Sigmoid colon (tissue), 4 donors: ENCODE measurements at regions not wholly inside any gene's neighbourhood (a gene's known extent, or its start where the extent isn't known, plus 50 kb on each side); places are given as distances from the start of the nearest gene placed in this dataset.

Experiments used
- EP300 ChIP-seq, 4 donors: sonication (generic); formaldehyde crosslinking; IDR thresholded peaks; one replicate each; pipeline ENCODE4 v1.6.1; 2017; ENCODE audit warnings: antibody characterized with exemption in 4 of 4
- POLR2A ChIP-seq, 2 donors: fragments of 450-650 bp; IDR thresholded peaks; one replicate each; pipeline ENCODE4 v1.6.1; 2016; ENCODE audit warnings: antibody characterized with exemption in 2 of 2, mild to moderate bottlenecking in 2 of 2, moderate library complexity in 2 of 2
- POLR2AphosphoS5 ChIP-seq, 4 donors: sonication (generic); formaldehyde crosslinking; IDR thresholded peaks; one replicate each; pipeline ENCODE4 v1.6.1; 2017; ENCODE audit warnings: antibody characterized with exemption in 4 of 4
- TF ChIP-seq, protein P1 (sequence below), 4 experiments: fragments of 450-650 bp in 3 of 4; fragments of 200-600 bp in 1 of 4; IDR thresholded peaks; one replicate each; pipeline ENCODE4 v1.5.1; 2016 to 2019; ENCODE audit warnings: antibody characterized with exemption in 4 of 4, mild to moderate bottlenecking in 3 of 4, moderate library complexity in 2 of 4

DNA sequence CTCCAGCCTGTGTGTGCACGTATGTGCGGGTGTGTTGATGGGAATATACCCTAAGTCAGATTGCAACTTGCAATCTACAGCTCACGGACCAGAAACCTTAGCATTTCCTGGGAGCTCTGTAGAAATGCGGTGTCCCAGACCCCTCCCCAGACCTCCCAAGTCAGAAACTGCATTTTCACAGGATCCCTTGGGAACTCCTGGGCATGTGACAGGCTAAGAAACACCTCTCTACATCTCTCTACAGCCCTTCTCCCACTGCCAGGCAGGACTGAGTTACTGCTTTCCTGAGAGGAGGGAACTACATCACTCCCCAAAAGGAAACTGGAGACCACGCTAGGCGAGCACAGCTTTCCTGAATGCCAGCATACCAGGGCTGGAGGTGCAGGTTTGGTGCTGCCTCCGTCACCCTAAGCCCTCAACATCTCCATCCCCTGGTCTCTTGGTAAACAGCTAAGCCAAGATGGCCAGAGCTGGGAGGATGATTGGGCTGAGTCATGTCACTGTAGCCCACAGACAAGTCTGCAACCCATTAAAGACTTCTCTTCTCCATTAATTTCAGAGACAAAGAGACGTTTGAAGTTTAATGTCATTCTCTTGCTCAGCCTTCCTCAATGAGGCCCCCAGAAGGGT, 194.4 kb downstream of the BMP7 start:
- TF ChIP-seq POLR2A (IDR thresholded peaks at IDR 0.05) (no peak), EP300 (IDR thresholded peaks at IDR 0.05) (no peak), POLR2AphosphoS5 (IDR thresholded peaks at IDR 0.05) (no peak)
- TF ChIP-seq, protein P1, sequence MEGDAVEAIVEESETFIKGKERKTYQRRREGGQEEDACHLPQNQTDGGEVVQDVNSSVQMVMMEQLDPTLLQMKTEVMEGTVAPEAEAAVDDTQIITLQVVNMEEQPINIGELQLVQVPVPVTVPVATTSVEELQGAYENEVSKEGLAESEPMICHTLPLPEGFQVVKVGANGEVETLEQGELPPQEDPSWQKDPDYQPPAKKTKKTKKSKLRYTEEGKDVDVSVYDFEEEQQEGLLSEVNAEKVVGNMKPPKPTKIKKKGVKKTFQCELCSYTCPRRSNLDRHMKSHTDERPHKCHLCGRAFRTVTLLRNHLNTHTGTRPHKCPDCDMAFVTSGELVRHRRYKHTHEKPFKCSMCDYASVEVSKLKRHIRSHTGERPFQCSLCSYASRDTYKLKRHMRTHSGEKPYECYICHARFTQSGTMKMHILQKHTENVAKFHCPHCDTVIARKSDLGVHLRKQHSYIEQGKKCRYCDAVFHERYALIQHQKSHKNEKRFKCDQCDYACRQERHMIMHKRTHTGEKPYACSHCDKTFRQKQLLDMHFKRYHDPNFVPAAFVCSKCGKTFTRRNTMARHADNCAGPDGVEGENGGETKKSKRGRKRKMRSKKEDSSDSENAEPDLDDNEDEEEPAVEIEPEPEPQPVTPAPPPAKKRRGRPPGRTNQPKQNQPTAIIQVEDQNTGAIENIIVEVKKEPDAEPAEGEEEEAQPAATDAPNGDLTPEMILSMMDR (IDR thresholded peaks at IDR 0.05) = no peak
